Vagina (tissue), 2 donors: ENCODE measurements at regions not wholly inside any gene's neighbourhood (a gene's known extent, or its start where the extent isn't known, plus 50 kb on each side); places are given as distances from the start of the nearest gene placed in this dataset.

Experiments
- POLR2A ChIP-seq, 2 donors: fragments of 450-650 bp; IDR thresholded peaks; one replicate each; pipeline ENCODE4 v1.6.1; 2017; ENCODE audit warnings: antibody characterized with exemption in 2 of 2, mild to moderate bottlenecking in 2 of 2, moderate library complexity in 2 of 2
- TF ChIP-seq, protein P1 (sequence below), 3 experiments: fragments of 450-650 bp in 2 of 3; fragments of 200-600 bp in 1 of 3; sonication (generic) in 1 of 3; IDR thresholded peaks; one replicate each; pipeline ENCODE4 v1.5.1; 2017 to 2019; ENCODE audit warnings: antibody characterized with exemption in 3 of 3, mild to moderate bottlenecking in 2 of 3, moderate library complexity in 2 of 3

GRCh38 chr5:25905646-25906045 is 1132.7 kb downstream of the CDH9 start:
- TF ChIP-seq POLR2A (IDR thresholded peaks at IDR 0.05): no peak
- TF ChIP-seq, protein P1, sequence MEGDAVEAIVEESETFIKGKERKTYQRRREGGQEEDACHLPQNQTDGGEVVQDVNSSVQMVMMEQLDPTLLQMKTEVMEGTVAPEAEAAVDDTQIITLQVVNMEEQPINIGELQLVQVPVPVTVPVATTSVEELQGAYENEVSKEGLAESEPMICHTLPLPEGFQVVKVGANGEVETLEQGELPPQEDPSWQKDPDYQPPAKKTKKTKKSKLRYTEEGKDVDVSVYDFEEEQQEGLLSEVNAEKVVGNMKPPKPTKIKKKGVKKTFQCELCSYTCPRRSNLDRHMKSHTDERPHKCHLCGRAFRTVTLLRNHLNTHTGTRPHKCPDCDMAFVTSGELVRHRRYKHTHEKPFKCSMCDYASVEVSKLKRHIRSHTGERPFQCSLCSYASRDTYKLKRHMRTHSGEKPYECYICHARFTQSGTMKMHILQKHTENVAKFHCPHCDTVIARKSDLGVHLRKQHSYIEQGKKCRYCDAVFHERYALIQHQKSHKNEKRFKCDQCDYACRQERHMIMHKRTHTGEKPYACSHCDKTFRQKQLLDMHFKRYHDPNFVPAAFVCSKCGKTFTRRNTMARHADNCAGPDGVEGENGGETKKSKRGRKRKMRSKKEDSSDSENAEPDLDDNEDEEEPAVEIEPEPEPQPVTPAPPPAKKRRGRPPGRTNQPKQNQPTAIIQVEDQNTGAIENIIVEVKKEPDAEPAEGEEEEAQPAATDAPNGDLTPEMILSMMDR (IDR thresholded peaks at IDR 0.05): no peak
